ENCODE measurements at regions not wholly inside any gene's neighbourhood (a gene's known extent, or its start where the extent isn't known, plus 50 kb on each side); places are given as distances from the start of the nearest gene placed in this dataset.

DNA sequence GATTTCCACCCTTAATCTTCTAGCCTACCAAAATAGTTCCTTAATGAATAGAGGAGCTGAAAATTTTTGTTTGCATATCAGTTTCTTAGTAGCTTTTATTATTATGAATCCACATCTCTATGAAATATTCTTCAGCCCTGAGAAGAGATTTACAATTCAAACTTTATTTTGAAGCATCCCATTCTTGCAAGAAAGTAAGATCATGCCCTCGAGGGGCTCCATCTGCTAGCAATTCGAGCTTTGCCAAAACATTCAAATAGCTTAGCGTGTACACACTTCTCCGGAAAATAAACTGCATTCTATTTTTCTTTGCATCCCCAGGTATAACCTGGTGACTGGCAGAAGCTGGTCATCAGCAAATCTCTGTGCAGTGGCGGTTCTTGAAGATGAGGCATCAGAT is 370.7 kb downstream of the MTRR start:
- Mint-ChIP-seq H3K4me1 (no peaks in the 10 kb centered on the region), H3K27me3 (no peaks in the 10 kb centered on the region), H3K9me3 (peaks cover 0 to 17% (median 8%) of the 10 kb centered on the region in 5 donors), H3K27ac (no peak overlapping the region), H3K4me3 (no peak overlapping the region), H3K36me3 (no peaks in the 10 kb centered on the region)
- Histone ChIP-seq H3K9me3 (ENCODE audit: low read length) (no peaks in the 10 kb centered on the region), H3K27me3 (ENCODE audit: insufficient read depth, low read length, poor library complexity, severe bottlenecking) (no peaks in the 10 kb centered on the region), H3K4me1 (ENCODE audit: insufficient read depth, low read length) (no peaks in the 10 kb centered on the region), H3K27ac (ENCODE audit: low read depth, low read length) (no peak overlapping the region), H3K4me3 (ENCODE audit: low read length) (no peak overlapping the region), H3K36me3 (ENCODE audit: insufficient read depth, low read length) (no peaks in the 10 kb centered on the region)
- POLR2A ChIA-PET = no interaction called here
- CTCF ChIA-PET = no interaction called here
- no peak for DNase-seq

DNA sequence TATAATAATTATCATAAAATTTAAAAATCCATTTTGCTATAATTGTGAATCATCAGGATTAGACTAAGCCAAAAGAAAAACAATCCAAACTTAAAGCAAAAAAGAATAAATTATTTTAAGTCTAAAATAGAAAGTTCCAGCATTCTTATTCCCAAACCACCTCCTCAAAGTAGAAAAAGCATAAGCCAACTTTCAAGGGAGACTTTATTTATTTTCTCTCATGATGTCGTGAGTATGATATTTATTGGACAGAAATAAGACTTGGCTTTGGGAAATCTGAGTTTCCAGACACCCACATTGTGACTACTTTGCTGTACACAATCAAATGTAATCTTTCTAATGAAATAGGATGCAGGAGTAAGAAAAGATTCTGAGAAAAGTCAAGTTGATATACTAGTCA is 372.1 kb downstream of the MTRR start:
- Histone ChIP-seq H3K4me1 (ENCODE audit: insufficient read depth, low read length) (no peaks in the 10 kb centered on the region), H3K9me3 (ENCODE audit: low read length) (no peaks in the 10 kb centered on the region), H3K27me3 (ENCODE audit: insufficient read depth, low read length, poor library complexity, severe bottlenecking) (no peaks in the 10 kb centered on the region), H3K27ac (ENCODE audit: low read depth, low read length) (no peak overlapping the region), H3K36me3 (ENCODE audit: insufficient read depth, low read length) (no peaks in the 10 kb centered on the region), H3K4me3 (ENCODE audit: low read length) (no peak overlapping the region)
- H3K4me1 Mint-ChIP-seq = no peaks in the 10 kb centered on the region
- H3K4me3 Mint-ChIP-seq = no peak overlapping the region
- H3K27me3 Mint-ChIP-seq = no peaks in the 10 kb centered on the region
- DNase-seq = no peak
- CTCF ChIA-PET = no interaction called here
- H3K9me3 Mint-ChIP-seq = peaks cover 0 to 14% (median 4%) of the 10 kb centered on the region in 5 donors
- H3K36me3 Mint-ChIP-seq = no peaks in the 10 kb centered on the region
- H3K27ac Mint-ChIP-seq = no peak overlapping the region
- POLR2A ChIA-PET = no interaction called here

DNA sequence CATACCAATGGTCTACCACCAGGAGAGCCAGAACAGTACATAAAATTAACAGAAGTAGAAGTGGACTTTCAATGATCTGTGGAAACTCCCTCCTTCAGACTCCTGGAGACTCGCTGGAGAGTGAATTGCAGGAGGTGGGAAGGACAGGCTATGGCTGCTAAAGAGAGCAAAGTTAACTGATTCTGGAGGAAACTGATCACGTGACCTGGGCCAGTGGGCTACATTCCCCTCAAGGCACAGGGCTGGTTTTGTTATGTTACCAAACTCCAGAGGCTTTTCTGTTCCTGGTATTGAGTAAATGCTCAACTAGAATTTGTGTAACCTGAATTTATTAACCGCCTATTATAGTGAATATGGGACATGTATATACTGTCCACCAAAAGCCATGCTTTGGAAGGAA is 372.6 kb downstream of the MTRR start:
- no peak for DNase-seq
- H3K4me1 Mint-ChIP-seq = no peaks in the 10 kb centered on the region

GRCh38 chr5:8247049-8247899 is 378.3 kb downstream of the MTRR start:
- Histone ChIP-seq H3K27me3 (ENCODE audit: insufficient read depth, low read length, poor library complexity, severe bottlenecking) (no peaks in the 10 kb centered on the region), H3K4me3 (ENCODE audit: low read length) (no peak overlapping the region), H3K9me3 (ENCODE audit: low read length) (no peaks in the 10 kb centered on the region), H3K36me3 (ENCODE audit: insufficient read depth, low read length) (no peaks in the 10 kb centered on the region), H3K27ac (ENCODE audit: low read depth, low read length) (no peak overlapping the region), H3K4me1 (ENCODE audit: insufficient read depth, low read length) (no peaks in the 10 kb centered on the region)
- DNase-seq = no peak
- no peak overlapping the region for H3K27ac Mint-ChIP-seq
- ChIA-PET POLR2A (no interaction called here), CTCF (no interaction called here)
- H3K27me3 Mint-ChIP-seq = no peaks in the 10 kb centered on the region
- no peaks in the 10 kb centered on the region for H3K36me3 Mint-ChIP-seq
- H3K4me3 Mint-ChIP-seq = no peak overlapping the region
- H3K4me1 Mint-ChIP-seq = no peaks in the 10 kb centered on the region
- peaks cover 0 to 9% (median 3%) of the 10 kb centered on the region in 5 donors for H3K9me3 Mint-ChIP-seq

More for the DNA sequence above, 372.6 kb downstream of the MTRR start:
- Mint-ChIP-seq H3K36me3 (no peaks in the 10 kb centered on the region), H3K27ac (no peak overlapping the region), H3K27me3 (no peaks in the 10 kb centered on the region), H3K4me3 (no peak overlapping the region), H3K9me3 (peaks cover 0 to 14% (median 3%) of the 10 kb centered on the region in 5 donors)
- Histone ChIP-seq H3K9me3 (ENCODE audit: low read length) (no peaks in the 10 kb centered on the region), H3K4me3 (ENCODE audit: low read length) (no peak overlapping the region), H3K4me1 (ENCODE audit: insufficient read depth, low read length) (no peaks in the 10 kb centered on the region), H3K27ac (ENCODE audit: low read depth, low read length) (no peak overlapping the region), H3K27me3 (ENCODE audit: insufficient read depth, low read length, poor library complexity, severe bottlenecking) (no peaks in the 10 kb centered on the region), H3K36me3 (ENCODE audit: insufficient read depth, low read length) (no peaks in the 10 kb centered on the region)
- POLR2A ChIA-PET = no interaction called here
- CTCF ChIA-PET = no interaction called here

DNA sequence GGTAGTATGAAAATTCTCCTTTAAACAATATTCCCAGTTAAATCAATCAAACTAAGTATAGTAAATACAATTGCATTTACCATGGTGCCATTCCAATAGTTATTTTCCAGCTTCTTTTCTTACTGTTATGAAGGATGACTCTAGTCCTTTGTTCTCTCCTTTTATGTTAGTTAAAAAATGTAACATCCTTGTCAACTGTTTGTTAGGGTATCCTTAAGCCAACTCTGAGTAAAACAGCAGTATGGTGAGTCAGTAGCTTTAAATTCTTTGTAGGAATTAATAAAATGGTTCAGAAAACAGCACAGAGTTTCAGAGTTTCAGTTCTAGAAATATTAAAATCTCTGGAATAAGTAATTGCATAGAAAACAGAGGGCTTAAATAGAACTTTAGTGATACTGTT is 384.4 kb downstream of the MTRR start:
- H3K4me1 ChIP-seq (ENCODE audit: insufficient read depth, low read length) = no peaks in the 10 kb centered on the region
- no peaks in the 10 kb centered on the region for H3K27me3 ChIP-seq (ENCODE audit: insufficient read depth, low read length, poor library complexity, severe bottlenecking)
- no peaks in the 10 kb centered on the region for H3K4me1 Mint-ChIP-seq
- ChIA-PET CTCF (no interaction called here), POLR2A (no interaction called here)
- no peak overlapping the region for H3K4me3 Mint-ChIP-seq
- H3K27me3 Mint-ChIP-seq = no peaks in the 10 kb centered on the region
- no peaks in the 10 kb centered on the region for H3K36me3 Mint-ChIP-seq
- H3K27ac Mint-ChIP-seq = no peak overlapping the region
- peaks cover 0 to 11% (median 2%) of the 10 kb centered on the region in 5 donors for H3K9me3 Mint-ChIP-seq
- no peak for DNase-seq
- H3K4me3 ChIP-seq (ENCODE audit: low read length) = no peak overlapping the region
- H3K9me3 ChIP-seq (ENCODE audit: low read length) = no peaks in the 10 kb centered on the region
- no peak overlapping the region for H3K27ac ChIP-seq (ENCODE audit: low read depth, low read length)
- no peaks in the 10 kb centered on the region for H3K36me3 ChIP-seq (ENCODE audit: insufficient read depth, low read length)

GRCh38 chr5:8254674-8255073 is 385.7 kb downstream of the MTRR start:
- Mint-ChIP-seq H3K4me1 (no peaks in the 10 kb centered on the region), H3K4me3 (no peak overlapping the region), H3K27me3 (no peaks in the 10 kb centered on the region), H3K27ac (no peak overlapping the region), H3K36me3 (no peaks in the 10 kb centered on the region), H3K9me3 (peaks cover 0 to 11% (median 2%) of the 10 kb centered on the region in 5 donors)
- Histone ChIP-seq H3K36me3 (ENCODE audit: insufficient read depth, low read length) (no peaks in the 10 kb centered on the region), H3K9me3 (ENCODE audit: low read length) (no peaks in the 10 kb centered on the region), H3K4me3 (ENCODE audit: low read length) (no peak overlapping the region), H3K4me1 (ENCODE audit: insufficient read depth, low read length) (no peaks in the 10 kb centered on the region), H3K27me3 (ENCODE audit: insufficient read depth, low read length, poor library complexity, severe bottlenecking) (no peaks in the 10 kb centered on the region), H3K27ac (ENCODE audit: low read depth, low read length) (no peak overlapping the region)
- DNase-seq = no peak
- CTCF ChIA-PET = no interaction called here
- POLR2A ChIA-PET = no interaction called here

DNA sequence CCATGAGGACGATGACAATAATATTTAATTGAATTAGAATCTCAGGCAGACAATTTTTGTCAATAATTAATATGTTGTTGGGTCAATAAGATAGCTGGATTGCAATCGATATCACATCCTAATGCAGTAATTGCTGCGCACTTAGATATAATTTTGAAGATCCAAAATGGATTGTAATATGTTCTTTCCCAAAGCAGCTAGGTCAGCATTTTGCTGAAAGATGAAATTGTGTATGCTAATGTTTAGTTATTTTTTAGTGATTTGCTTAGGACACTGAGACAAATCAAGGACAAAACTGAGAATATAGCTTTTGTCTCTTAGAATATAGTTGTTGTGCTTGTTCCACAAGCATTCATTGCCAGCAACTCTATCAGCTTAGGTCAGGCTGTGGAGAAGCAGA is 389.9 kb downstream of the MTRR start:
- Histone ChIP-seq H3K4me1 (ENCODE audit: insufficient read depth, low read length) (no peaks in the 10 kb centered on the region), H3K27me3 (ENCODE audit: insufficient read depth, low read length, poor library complexity, severe bottlenecking) (no peaks in the 10 kb centered on the region), H3K4me3 (ENCODE audit: low read length) (no peak overlapping the region), H3K9me3 (ENCODE audit: low read length) (no peaks in the 10 kb centered on the region), H3K27ac (ENCODE audit: low read depth, low read length) (no peak overlapping the region), H3K36me3 (ENCODE audit: insufficient read depth, low read length) (no peaks in the 10 kb centered on the region)
- Mint-ChIP-seq H3K27ac (no peak overlapping the region), H3K27me3 (peaks cover 0 to 2% of the 10 kb centered on the region in 2 donors), H3K36me3 (no peaks in the 10 kb centered on the region), H3K4me3 (no peak overlapping the region), H3K9me3 (peaks cover 2 to 18% (median 6%) of the 10 kb centered on the region in 5 donors), H3K4me1 (no peaks in the 10 kb centered on the region)
- POLR2A ChIA-PET = no interaction called here
- CTCF ChIA-PET = no interaction called here
- no peak for DNase-seq

DNA sequence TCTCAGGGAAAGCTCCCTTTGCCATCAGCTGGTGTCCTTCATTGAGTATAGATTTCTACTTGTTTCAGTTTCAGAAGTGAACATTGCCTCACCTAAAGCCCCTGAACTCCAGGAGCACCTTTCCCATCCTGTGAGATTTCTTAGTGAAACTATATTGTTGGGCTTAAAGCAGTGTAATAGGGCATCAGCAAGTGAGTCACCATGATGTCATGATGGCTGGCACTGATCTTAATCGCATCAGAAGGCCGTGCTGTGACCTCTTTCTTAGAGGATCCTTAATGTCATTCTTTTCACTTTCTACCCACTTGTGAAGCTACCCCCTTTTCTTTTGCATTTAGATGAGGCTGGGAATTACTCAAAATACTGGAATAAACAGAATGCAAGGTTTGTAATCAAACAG is 401.3 kb downstream of the MTRR start:
- Mint-ChIP-seq H3K36me3 (no peaks in the 10 kb centered on the region), H3K4me3 (no peak overlapping the region), H3K27ac (no peak overlapping the region), H3K9me3 (peaks cover 0 to 14% (median 8%) of the 10 kb centered on the region in 5 donors), H3K27me3 (no peaks in the 10 kb centered on the region), H3K4me1 (no peaks in the 10 kb centered on the region)
- H3K4me1 ChIP-seq (ENCODE audit: insufficient read depth, low read length) = no peaks in the 10 kb centered on the region
- H3K36me3 ChIP-seq (ENCODE audit: insufficient read depth, low read length) = no peaks in the 10 kb centered on the region
- POLR2A ChIA-PET = no interaction called here
- CTCF ChIA-PET = no interaction called here
- no peaks in the 10 kb centered on the region for H3K9me3 ChIP-seq (ENCODE audit: low read length)
- H3K4me3 ChIP-seq (ENCODE audit: low read length) = no peak overlapping the region
- no peak overlapping the region for H3K27ac ChIP-seq (ENCODE audit: low read depth, low read length)
- no peak for DNase-seq
- no peaks in the 10 kb centered on the region for H3K27me3 ChIP-seq (ENCODE audit: insufficient read depth, low read length, poor library complexity, severe bottlenecking)

Measured in CD8-positive, alpha-beta memory T cell (primary cell).